ENCODE measurements at regions not wholly inside any gene's neighbourhood (a gene's known extent, or its start where the extent isn't known, plus 50 kb on each side); places are given as distances from the start of the nearest gene placed in this dataset.
"Not testable (repeated sequence)": the region's sequence is repeated elsewhere in the genome, so short reads cannot be mapped to it uniquely, and the experiment has no call there.

DNA sequence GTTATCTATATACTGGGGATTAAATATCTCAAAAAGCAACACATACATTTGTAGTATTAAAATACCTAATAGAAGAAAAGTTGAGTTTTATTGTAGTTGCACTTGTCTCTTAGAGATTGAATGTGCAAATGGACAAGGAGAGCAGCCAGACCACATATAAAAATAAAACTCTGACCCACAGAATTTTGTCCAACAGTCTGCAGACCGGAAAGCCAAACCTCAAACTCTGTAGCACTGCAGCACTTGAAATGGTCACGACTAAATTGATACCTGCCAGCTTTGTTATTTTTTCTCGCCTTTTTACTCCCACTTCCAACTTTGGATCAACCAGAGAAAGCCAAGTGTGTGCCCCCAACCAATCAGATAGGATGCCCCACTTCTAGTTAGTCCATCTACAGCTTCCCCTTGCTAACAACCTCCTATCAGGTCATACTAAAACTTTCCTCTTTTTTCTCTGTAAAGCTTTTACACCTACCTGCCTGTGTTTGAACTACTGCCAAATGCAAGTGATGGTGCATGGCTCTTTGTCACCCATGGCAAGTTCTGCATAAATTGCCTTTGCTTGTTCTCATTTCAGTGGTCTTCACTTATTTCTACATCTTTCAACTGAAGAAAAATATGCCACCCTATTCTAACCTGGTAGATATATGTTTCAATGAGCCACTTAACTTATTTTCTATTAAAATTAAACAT is 1250.7 kb upstream of the SPRY2 start:
- no peak for DNase-seq

DNA sequence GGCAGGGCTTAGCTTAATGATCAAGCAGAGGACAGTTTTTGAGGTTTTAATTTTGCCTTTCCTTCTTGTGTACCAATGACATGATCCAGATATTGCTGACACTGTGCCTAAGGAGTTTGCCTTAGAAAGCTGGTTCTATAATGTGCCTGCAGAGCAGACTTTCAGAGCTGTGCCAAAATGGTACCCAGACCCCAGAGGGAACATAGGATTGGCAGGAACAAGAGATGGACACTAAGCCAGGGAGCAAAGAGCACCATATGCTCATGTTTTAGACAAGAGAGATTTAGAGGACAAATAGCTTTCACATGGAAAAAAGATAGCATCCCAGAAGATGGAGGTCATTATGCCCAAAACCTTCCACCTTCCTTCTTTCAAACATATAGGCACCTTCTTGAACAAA is 1241.5 kb upstream of the SPRY2 start:
- no peak for DNase-seq

DNA sequence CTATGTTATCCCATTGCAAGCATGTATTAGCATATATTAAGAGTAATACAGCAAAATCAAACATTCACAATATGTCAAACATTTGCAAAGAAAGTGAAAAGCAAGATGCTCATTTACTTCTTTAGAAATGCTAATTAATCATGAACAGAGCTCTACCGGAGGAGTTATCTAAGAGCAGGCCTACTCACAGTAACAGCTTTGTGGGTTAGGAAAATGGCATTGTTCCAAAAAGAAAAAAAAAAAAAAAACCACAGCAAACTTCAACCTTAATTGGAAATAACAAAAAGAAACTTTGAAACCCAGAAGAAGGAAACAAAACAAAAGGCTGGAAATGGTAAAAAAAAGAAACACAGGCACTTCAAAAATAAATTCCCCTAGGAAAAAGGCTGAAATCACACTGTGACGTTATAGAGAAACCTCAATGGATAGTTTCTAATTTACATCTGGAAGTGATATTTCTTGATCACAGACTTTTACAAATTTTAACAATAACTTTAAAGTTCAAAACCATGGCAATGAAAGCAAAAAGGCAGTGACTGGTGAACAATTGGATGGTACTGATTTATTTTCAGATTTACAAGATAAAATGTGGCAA is 1236.8 kb upstream of the SPRY2 start:
- DNase-seq: peak; percentile 3

DNA sequence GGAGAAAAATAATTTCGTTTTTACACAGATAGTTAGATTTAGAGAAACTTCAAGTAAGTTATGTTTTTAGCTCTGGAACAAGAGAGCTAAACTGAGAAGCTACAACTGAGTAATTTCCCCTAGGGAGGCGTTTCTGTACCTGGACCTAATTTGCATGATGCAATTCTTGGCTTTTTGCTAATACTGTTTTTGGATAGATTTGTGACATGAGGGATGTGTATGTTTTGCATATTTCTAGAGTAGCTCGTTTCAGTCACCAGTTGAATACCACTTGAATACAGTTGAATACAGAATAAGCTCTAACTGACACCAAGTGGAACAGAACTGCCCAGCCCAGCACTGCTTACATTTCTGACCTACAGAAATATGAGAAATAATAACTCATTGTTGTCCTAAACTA is 1227.9 kb upstream of the SPRY2 start:
- DNase-seq: no peak

DNA sequence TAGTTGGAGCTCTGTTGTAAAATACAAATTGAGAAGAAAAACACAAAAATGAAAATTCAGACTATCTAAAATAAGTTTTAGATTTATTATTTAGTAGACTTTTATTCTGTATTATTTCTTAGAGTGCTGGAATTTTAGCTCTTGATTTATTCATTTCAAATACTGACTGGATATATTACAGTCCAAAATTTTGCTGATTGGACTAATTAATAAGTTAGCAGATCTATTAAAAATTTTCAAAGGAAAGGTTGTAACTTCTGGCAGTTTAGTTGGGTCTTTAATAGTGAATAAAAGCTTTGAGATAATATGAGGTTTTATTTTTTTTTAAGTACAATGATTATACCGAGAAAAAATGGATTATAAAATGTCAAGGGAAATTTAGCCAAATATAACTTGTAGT is 1224.9 kb upstream of the SPRY2 start:
- no peak for DNase-seq

DNA sequence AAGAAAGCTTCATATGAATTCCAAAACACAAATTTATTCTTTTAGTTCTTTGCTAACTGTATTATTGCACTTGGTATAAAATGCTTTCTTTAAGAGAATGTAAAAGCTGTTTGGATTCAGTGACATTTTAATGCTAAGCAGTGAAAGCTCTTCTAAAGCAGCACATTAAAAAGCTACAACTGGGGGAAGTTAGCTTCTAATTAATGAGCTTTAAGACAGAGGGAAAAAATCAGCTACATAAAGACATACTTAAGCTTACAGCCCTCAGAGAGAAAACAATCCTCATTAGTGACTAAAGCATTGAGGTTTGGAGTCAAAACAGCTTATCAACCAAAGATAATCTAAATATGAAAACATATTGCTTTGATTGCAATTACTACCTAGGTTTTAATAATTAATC is 1222.2 kb upstream of the SPRY2 start:
- no peak for DNase-seq

DNA sequence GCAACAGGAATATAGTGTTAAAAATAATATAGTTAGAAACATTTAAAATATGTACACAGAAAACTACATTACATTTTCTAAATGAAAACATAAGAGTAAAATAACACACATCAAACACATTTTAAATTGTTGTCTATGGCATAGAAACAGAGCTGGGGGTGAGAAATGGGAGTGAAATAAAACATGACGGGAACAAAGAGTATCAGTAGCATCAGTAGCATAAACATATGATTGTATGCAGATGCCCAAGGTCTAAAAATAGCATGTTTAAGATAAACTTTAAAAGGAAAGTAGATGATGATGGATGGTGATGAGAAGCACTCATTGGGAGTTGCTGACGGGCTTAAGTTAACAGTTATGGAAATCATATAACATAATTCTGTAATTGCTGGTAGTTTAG is 1221.7 kb upstream of the SPRY2 start:
- no peak for DNase-seq

DNA sequence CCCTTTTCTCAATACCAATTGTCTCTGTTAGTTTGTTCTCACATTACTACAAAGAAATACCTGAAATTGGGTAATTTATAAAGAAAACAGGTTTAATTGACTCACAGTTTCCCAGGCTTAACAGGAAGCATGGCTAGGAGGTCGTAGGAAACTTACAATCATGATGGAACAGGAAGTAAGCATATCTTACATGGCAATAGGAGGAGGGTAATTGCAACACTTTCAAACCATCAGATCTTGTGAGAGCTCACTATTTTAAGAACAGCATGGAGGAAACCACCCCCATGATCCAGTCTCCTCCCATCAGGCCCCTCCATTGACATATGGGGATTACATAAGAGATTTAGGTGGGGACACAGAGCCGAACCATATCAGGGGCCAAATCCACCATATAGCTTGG is 1210.1 kb upstream of the SPRY2 start:
- DNase-seq: no peak

DNA sequence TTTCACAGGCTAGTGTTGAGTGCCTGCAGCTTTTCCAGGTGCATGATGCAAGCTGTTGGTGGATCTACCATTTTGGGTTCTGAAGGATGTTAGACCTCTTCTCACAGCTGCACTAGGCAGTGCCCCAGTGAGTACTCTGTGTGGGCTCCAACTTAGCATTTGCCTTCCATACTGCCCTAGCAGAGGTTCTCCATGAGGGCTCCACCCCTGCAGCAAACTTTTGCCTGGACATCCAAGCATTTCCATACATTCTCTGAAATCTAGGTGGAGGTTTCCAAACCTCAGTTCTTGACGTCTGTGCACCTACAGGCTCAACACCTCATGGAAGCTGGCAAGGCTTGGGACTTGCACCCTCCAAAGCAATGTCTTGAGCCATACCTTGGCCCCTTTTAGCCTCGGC is 1205.4 kb upstream of the SPRY2 start:
- not testable (repeated sequence) for DNase-seq

DNA sequence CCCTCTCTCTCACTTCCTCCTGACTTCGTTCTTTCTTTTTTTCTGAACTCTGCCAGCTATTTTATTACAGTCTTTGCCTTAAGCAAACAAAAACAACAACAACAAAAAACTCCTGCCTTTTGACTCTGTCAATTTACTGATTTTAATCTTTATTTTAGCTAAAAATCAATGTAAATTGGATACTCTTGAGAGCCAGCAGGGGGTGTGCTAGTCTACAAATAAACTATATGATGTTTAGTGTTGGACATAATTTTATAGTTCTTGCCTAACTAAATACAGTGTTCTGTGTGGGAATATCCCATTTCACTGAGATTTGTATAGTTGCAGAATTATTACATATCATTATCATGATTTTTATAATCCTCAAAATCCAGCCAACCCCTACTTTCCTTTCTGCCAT is 1199.9 kb upstream of the SPRY2 start:
- DNase-seq: no peak

DNA sequence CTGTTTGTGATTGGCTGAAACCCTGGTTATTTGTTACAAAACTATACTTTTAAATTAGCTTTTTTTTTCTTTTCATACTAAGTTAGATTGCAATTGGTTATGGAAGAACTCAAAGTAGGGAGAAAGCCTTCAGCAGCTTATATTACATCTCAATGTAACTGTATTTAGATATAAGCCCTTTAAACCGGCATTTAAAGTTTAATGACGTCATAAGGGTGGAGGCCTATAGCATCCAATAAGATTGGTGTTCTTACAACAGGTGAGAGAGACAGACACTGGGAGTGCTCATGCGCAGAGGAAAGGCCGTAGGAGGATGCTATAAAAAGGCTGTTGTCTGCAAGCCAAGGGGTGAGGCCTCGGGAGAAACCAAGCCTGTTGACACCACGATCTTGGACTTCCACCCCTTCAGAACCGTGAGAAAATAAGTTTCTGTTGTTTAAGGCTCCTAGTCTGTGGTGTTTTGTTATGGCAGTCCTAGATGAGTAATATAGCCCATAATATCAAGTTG is 1198.8 kb upstream of the SPRY2 start:
- DNase-seq: no peak

DNA sequence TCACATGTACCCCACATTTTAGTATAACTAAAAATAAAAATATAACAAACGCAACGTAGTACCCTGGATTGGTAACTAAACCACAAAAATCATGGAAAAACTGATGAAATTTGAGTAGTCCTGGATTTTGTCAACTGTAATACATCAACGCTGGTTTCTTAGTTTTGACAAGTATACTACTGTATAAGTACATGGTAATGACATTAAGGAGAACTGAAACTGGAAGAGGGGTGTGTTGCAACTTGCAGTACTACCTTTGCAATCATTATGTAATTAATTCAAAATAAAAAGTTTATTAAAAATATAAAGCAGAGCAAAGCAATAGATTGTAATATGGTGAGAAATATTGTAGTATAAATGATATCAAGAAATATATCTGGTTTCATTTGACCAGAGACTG is 1158.0 kb upstream of the SPRY2 start:
- DNase-seq: no peak

DNA sequence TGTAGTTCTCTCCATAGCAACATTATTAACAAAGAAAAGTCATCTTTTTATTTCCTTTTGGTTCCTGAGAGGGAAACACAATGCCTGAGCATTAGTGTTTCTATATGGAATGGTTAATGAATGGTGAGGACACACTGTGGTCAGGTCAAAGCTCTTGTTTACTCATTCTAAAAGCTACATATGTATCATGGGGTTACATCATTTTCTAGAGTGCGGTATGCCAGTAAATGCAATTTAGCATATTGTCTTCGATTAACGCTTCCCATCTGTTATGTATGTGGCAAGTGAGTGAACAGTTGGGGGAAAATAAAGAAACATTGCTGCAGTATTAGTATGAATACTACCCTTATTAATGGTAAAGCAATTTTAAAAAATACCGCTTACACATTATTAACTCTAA is 1152.2 kb upstream of the SPRY2 start:
- DNase-seq: no peak

DNA sequence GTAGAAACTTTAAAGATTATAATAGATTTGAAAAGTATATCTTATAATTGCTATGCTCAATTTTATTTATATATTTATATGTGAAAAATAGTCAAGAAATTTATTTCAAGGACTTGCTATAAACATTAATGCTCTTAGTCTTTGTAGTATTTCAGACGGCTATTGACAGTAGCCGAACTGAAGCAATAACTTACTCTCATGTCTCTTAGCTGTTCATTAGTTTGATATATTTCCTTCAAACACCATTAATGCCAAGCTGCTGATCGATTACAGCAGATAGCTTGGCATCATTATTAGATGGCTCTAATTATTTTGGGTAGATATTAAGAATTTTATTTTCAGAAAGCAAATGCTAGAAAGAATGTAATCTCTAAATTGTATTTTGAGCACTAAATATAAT is 1151.5 kb upstream of the SPRY2 start:
- no peak for DNase-seq

DNA sequence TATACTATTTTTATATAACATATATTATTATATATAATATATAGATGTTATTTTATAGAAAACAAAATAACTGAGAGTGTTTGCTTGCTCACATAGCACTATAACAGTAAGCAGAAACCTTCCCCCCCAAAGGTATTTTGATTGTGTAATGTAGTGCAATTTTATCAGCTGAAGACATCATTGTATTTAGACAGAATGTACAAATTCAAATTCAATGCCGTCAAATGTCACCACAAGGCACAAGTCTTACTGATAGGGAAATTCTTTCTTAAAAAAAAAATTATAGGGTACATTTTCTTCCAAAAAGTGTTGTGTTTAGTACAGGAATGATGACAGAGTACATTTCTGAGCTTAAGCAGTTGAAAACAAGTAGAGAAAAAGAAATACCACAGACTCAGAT is 1147.1 kb upstream of the SPRY2 start:
- no peak for DNase-seq

DNA sequence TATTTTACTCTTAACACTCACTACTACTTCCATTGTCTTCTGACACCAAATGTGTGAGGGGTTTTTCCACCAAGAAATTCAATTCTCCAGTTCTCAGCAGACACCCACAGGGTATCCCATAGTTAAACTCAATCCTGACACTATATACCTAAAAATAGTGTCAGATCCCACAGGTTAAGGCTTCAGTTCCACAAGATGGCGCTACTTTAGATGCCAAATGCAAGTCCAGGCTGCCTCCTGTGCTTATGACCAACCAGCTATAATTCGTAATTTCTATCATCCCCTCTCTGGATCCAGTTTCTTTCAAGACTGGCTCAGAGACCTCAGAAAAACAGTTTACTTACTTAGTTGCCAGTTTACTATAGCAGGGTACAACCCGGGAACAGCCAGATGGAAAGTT is 1146.2 kb upstream of the SPRY2 start:
- no peak for DNase-seq

DNA sequence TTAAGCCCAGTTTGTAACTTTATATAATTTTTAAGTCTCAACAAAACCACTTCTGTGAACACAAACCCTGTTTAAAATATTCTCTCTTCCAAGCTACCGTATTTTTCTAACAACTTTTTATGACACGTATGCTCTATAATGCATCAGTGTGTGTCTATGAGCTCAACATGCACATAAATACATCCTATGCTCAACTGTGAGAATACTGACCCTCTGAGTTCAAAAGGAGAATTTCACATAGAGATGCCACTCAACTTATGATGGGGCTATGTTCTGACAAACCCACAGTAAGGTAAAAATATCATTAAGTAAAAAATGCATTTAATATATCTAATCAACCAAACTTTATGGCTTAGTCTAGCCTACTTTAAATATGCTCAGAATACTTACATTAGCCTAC is 1139.7 kb upstream of the SPRY2 start:
- DNase-seq: peak; percentile 49

DNA sequence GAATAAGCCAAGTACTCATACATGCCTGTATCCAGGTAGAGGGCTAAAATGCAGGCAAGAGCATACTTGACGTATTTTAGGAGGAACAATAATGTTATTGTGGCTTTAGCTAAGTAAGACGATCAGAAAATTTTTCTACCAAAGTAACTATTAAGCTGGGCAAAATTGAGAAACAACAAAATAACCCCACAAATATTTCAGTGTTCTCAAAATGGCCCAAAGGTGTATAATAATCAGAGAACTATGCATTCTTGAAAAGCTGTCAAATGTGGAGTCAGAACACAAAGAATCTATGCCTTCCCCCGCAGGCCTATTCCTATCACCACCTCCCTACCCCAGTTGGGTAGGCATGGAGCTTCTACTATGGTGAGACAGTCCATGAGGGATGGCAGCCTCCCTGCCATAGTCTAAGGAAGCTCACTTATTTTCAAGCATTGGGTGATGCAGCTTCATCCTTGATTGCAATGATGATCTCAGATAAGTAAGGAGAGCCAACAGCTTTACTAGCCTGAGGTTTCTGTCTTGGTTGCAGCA is 1132.5 kb upstream of the SPRY2 start:
- no peak for DNase-seq

DNA sequence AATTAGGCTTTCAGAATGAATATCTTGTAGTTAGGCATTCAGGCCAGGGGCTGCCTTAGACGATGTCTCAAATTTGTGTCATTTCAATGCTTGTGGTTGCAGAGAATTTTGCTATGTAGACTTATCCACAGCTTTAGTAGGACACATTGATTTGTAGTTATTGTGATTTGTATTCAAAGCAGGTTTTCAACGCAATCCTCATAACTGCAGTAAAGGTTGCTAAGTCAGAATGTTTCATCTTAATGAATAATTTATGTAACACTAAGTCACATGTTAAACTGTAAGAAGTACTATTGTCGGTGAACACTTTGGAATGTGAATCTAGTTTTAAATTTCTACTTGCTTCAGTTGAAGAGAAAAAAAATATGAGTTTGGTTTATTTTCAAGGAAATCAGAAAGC is 1117.2 kb upstream of the SPRY2 start:
- DNase-seq: no peak

DNA sequence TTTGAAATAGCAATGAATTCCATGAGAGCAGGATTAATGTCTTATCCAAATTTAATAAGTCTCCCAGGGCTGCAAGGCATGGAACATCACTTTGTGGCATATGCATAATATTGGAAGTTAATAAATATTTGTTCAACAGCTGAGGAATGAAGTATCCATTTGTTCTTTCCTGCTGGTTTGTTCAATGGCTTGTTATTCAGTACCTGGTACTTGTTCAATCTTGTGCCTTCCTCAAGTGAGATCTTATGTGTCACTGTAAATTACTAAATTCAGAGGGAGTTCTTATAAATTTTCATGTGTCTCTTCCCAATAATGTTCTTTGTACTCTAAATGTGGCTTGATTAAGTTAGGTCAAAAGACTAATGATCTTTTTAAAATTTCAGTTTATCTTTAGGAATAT is 1105.5 kb upstream of the SPRY2 start:
- DNase-seq: no peak

DNA sequence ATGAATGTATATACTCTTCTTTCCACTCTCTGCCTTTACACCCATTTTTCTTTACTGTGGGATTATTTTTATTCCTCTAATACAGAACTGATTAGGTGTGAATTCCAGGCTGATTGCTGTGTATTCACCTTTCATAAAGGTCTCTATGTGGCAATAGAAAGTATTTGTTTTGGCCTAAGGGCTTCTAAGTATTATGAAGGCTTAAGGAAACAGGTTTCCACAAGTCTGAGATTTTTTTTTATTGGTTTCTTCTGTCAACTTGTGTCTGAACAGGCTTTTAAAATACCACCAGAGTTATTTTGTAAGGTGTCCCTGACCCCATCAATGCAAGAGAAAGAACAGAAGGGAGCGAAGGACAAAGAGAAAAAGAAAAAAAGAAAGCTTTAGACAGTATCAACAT is 1102.0 kb upstream of the SPRY2 start:
- DNase-seq: no peak

DNA sequence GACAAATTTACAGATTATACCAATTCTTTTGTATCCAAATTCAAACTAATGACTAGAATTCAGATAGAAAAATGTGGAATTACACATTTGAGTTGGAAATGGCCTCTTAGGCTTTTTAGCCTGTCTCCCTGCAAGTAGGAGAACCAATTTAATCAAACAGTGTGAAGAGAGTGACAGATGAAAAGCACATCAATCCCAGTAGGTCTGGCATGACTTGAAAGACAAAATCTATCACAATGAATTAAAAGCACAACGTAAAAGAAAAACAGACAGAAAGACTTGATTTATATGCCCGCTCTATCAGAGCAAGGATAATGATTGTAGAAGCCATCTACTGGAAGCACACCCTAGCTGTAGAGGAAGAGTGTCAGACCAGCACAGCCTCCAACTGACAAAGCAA is 1084.4 kb upstream of the SPRY2 start:
- no peak for DNase-seq

DNA sequence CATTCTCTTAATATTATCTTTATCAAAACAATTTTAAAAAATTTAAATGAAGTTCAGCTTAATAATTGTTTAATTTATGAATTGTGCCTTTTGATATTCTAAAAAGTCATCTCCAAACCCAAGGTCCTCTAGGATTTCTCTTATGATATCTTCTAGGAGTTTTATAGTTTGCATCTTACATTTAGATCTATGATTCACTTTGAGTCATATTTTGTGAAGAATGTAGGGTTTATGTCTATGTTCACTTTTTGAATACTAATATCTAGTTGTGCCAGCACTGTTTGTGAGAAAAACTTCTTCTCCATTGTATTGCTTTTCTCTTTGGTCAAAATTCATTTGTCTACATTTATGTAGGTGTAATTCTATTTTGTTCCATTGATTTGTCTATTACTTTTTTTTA is 1068.4 kb upstream of the SPRY2 start:
- DNase-seq: no peak

DNA sequence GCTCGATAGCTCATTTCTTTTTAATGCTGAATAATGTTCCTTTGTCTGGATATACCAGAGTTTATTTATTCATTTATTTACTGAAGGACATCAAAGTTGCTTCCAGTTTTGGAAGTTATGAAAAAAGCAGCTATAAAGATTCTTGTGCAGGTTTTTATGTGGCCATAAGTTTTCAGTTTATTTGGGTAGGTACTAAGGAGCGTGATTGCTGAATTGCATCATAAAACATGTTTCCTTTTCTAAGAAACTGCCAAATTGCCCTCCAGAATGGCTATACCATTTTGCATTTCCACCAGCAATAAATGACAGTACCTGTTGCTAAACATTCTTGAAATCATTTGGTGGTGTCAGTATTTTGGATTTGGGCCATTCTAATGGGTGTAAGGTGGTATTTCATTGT is 1067.7 kb upstream of the SPRY2 start:
- no peak for DNase-seq

All from NCI-H1105 treated with DMSO at 0.1 percent for 48 hours (cell line).